Colonic mucosa (tissue), 4 donors: ENCODE measurements at regions not wholly inside any gene's neighbourhood (a gene's known extent, or its start where the extent isn't known, plus 50 kb on each side); places are given as distances from the start of the nearest gene placed in this dataset.

Source experiments
- DNase-seq: peaks from one replicate; pipeline ENCODE4 v3.0.0-alpha.2; 2020
- H3K27ac ChIP-seq: fragments of 200-600 bp; one replicate; pipeline ENCODE4 v1.8.0; 2021
- H3K27me3 ChIP-seq: fragments of 200-600 bp; one replicate; pipeline ENCODE4 v1.8.0; 2021
- H3K36me3 ChIP-seq: fragments of 200-600 bp; one replicate; pipeline ENCODE4 v1.8.0; 2021
- H3K4me1 ChIP-seq: fragments of 200-600 bp; one replicate; pipeline ENCODE4 v1.8.0; 2021; ENCODE audit warnings: mild to moderate bottlenecking
- H3K4me3 ChIP-seq: fragments of 200-600 bp; one replicate; pipeline ENCODE4 v1.8.0; 2021
- H3K9ac ChIP-seq, 2 donors: one replicate each; pipeline ENCODE4 v1.7.0; 2013; ENCODE audit warnings: control low read depth in 2 of 2, low read depth in 2 of 2, low read length in 2 of 2
- H3K9me3 ChIP-seq: fragments of 200-600 bp; one replicate; pipeline ENCODE4 v1.8.0; 2021
- intact Hi-C: fragments of 100-400 bp; cut with DNase I; formaldehyde crosslinking; loops from one replicate; pipeline ENCODE4 v1.14.1; 2022
- TF ChIP-seq, protein P1 (sequence below): fragments of 200-600 bp; IDR thresholded peaks from one replicate; pipeline ENCODE4 v1.8.0; 2022; ENCODE audit warnings: antibody characterized with exemption, mild to moderate bottlenecking
- donor health status: healthy.
- donor health status: DM: no; HTN: no; CAD: no.
- donor health status: DM: no; HTN: no; CAD: no.

GRCh38 chr4:58636381-58636780, 1526.2 kb upstream of the IGFBP7 start:
- Histone ChIP-seq H3K9ac (no peak overlapping the region), H3K4me1 (no peaks in the 10 kb centered on the region), H3K36me3 (no peaks in the 10 kb centered on the region), H3K9me3 (no peaks in the 10 kb centered on the region), H3K4me3 (no peak overlapping the region), H3K27ac (no peak overlapping the region), H3K27me3 (no peaks in the 10 kb centered on the region)
- TF ChIP-seq, protein P1, sequence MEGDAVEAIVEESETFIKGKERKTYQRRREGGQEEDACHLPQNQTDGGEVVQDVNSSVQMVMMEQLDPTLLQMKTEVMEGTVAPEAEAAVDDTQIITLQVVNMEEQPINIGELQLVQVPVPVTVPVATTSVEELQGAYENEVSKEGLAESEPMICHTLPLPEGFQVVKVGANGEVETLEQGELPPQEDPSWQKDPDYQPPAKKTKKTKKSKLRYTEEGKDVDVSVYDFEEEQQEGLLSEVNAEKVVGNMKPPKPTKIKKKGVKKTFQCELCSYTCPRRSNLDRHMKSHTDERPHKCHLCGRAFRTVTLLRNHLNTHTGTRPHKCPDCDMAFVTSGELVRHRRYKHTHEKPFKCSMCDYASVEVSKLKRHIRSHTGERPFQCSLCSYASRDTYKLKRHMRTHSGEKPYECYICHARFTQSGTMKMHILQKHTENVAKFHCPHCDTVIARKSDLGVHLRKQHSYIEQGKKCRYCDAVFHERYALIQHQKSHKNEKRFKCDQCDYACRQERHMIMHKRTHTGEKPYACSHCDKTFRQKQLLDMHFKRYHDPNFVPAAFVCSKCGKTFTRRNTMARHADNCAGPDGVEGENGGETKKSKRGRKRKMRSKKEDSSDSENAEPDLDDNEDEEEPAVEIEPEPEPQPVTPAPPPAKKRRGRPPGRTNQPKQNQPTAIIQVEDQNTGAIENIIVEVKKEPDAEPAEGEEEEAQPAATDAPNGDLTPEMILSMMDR: no peak
- no peak for DNase-seq
- intact Hi-C loops: no loop called here

- Histone ChIP-seq H3K9me3 (no peaks in the 10 kb centered on the region), H3K27ac (no peak overlapping the region), H3K36me3 (no peaks in the 10 kb centered on the region), H3K9ac (no peak overlapping the region), H3K4me1 (no peaks in the 10 kb centered on the region), H3K4me3 (no peak overlapping the region), H3K27me3 (no peaks in the 10 kb centered on the region)
- intact Hi-C loops: no loop called here
- TF ChIP-seq, protein P1: no peak
- no peak for DNase-seq
Measured at GRCh38 chr4:58617226-58617625, 1507.0 kb upstream of the IGFBP7 start.

DNA sequence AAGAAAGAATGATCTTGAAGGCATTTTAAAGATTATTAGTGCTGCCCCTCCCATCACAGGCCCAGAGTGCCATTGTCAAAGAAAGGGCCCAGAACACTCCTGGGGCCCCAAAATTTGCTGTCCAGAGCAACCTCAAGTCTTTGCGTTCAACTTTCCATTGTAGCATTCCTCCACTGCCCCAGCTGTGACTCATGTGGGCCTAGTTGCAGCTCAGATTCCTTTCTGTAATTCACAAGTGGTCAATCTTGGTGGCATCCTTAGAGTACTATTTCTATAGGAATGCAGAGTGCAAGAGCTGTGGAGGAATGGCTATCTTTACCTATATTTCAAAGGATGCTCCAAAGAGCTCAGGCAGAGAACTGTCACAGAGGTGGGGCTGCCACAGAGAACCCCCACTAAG, 1500.8 kb upstream of the IGFBP7 start:
- Histone ChIP-seq H3K4me1 (no peaks in the 10 kb centered on the region), H3K9ac (no peak overlapping the region), H3K27me3 (no peaks in the 10 kb centered on the region), H3K27ac (no peak overlapping the region), H3K36me3 (no peaks in the 10 kb centered on the region), H3K9me3 (no peaks in the 10 kb centered on the region), H3K4me3 (no peak overlapping the region)
- intact Hi-C loops: no loop called here
- no peak for DNase-seq
- TF ChIP-seq, protein P1: no peak

DNA sequence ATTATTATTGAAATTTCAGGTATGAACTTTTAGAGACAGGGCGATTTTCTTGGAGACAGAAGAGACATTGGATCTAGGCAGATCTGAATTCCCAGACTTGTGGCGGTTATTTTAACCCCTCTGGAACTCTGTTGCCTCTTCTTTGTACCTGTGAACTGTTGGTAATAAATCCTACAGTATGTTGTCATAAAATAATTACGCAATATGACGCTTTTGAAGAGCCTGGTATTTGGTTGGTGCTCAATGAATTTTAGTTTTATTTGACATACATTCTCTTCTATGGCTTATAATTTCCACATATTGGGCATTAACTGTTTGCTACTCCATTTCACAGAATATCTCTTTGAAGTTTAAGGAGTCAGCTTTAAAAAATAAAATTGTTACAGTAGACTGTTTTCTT, 1496.1 kb upstream of the IGFBP7 start:
- no peak for DNase-seq

DNA sequence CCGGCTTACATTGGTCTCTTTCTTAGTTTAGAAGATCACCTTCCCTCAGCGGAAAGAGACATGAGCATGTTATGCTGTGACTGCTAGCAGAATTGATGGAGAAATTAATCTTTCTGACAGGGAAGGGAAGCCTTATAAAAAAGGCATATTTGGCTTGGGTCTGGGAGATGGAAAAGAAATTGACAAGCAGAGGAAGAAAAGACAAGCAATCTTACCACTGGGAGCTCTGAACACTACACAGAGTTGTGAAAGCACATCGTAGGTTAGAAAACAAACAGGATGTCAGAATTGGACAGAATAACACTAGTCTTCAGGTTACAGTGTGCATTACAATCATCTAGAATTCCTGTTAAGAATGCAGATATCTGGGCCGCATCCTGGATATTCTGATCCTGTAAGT, 1493.8 kb upstream of the IGFBP7 start:
- Histone ChIP-seq H3K4me3 (no peak overlapping the region), H3K27ac (no peak overlapping the region), H3K9ac (no peak overlapping the region), H3K36me3 (no peaks in the 10 kb centered on the region), H3K27me3 (no peaks in the 10 kb centered on the region), H3K4me1 (no peaks in the 10 kb centered on the region), H3K9me3 (no peaks in the 10 kb centered on the region)
- intact Hi-C loops: no loop called here
- DNase-seq: no peak
- TF ChIP-seq, protein P1: no peak

More for the DNA sequence above, 1496.1 kb upstream of the IGFBP7 start:
- Histone ChIP-seq H3K4me3 (no peak overlapping the region), H3K9ac (no peak overlapping the region), H3K27ac (no peak overlapping the region), H3K4me1 (no peaks in the 10 kb centered on the region), H3K9me3 (no peaks in the 10 kb centered on the region), H3K27me3 (no peaks in the 10 kb centered on the region), H3K36me3 (no peaks in the 10 kb centered on the region)
- TF ChIP-seq, protein P1: no peak
- intact Hi-C loops: no loop called here
